HEK293T (cell line): ENCODE measurements at regions not wholly inside any gene's neighbourhood (a gene's known extent, or its start where the extent isn't known, plus 50 kb on each side); places are given as distances from the start of the nearest gene placed in this dataset.

Experiments
- ARNT ChIP-seq: fragments of 450-650 bp; IDR thresholded peaks from 2 replicates; pipeline ENCODE4 v1.6.1; 2017; ENCODE audit warnings: mild to moderate bottlenecking
- CTBP1 ChIP-seq: fragments of 450-650 bp; IDR thresholded peaks from 2 replicates; pipeline ENCODE4 v1.6.1; 2016; ENCODE audit warnings: borderline replicate concordance
- FOXA1 ChIP-seq: fragments of 450-650 bp; IDR thresholded peaks from 2 replicates; pipeline ENCODE4 v1.6.1; 2016; ENCODE audit warnings: mild to moderate bottlenecking
- FOXK2 ChIP-seq: fragments of 450-650 bp; IDR thresholded peaks from 2 replicates; pipeline ENCODE4 v1.6.1; 2016; ENCODE audit warnings: mild to moderate bottlenecking
- FOXM1 ChIP-seq: fragments of 450-650 bp; IDR thresholded peaks from 2 replicates; pipeline ENCODE4 v1.6.1; 2017; ENCODE audit warnings: mild to moderate bottlenecking, borderline replicate concordance
- L3MBTL2 ChIP-seq: fragments of 450-650 bp; conservative IDR thresholded peaks from 2 replicates; pipeline ENCODE4 v1.6.1; 2016; ENCODE audit warnings: mild to moderate bottlenecking
- LEF1 ChIP-seq: fragments of 450-650 bp; IDR thresholded peaks from 2 replicates; pipeline ENCODE4 v1.6.1; 2017; ENCODE audit warnings: mild to moderate bottlenecking, borderline replicate concordance
- PKNOX1 ChIP-seq: fragments of 450-650 bp; IDR thresholded peaks from 2 replicates; pipeline ENCODE4 v1.6.1; 2016
- SP1 ChIP-seq: fragments of 450-650 bp; IDR thresholded peaks from 2 replicates; pipeline ENCODE4 v1.6.1; 2017
- SUZ12 ChIP-seq: fragments of 450-650 bp; IDR thresholded peaks from 2 replicates; pipeline ENCODE4 v1.6.1; 2016; ENCODE audit warnings: mild to moderate bottlenecking

- no peak for TF ChIP-seq SUZ12
- TF ChIP-seq FOXM1, result no peak
- TF ChIP-seq L3MBTL2, result no peak
- TF ChIP-seq SP1, result no peak
- TF ChIP-seq FOXA1, result no peak
- no peak for TF ChIP-seq CTBP1
- no peak for TF ChIP-seq ARNT
- TF ChIP-seq FOXK2, result no peak
- TF ChIP-seq LEF1, result no peak
- no peak for TF ChIP-seq PKNOX1
These were observed 244.4 kb upstream of the HSF2 start for GRCh38 chr6:122154912-122155575.
